ENCODE measurements at regions not wholly inside any gene's neighbourhood (a gene's known extent, or its start where the extent isn't known, plus 50 kb on each side); places are given as distances from the start of the nearest gene placed in this dataset.

- Mint-ChIP-seq H3K36me3 (no peaks in the 10 kb centered on the region), H3K27me3 (ENCODE audit: low read depth in 2 of 2) (no peaks in the 10 kb centered on the region), H3K27ac (no peak overlapping the region), H3K4me3 (no peak overlapping the region), H3K4me1 (no peaks in the 10 kb centered on the region), H3K9me3 (peaks cover 5 to 19% of the 10 kb centered on the region in 2 donors)
- WGBS (ENCODE audit: insufficient coverage) = 16% methylated on average over 2 of the region's 2 CpGs
- Histone ChIP-seq H3K4me1 (ENCODE audit: control insufficient read depth, insufficient read depth, low read length) (no peaks in the 10 kb centered on the region), H3K27ac (ENCODE audit: low read length) (no peak overlapping the region), H3K9me3 (ENCODE audit: control insufficient read depth, insufficient read depth, low read length) (no peaks in the 10 kb centered on the region), H3K4me3 (ENCODE audit: low read length) (no peak overlapping the region), H3K36me3 (ENCODE audit: control insufficient read depth, insufficient read depth, low read length) (no peaks in the 10 kb centered on the region), H3K27me3 (ENCODE audit: control insufficient read depth, insufficient read depth, low read length) (no peaks in the 10 kb centered on the region)
- ATAC-seq = no peak
- no peak for DNase-seq
- TF ChIP-seq, protein P1, sequence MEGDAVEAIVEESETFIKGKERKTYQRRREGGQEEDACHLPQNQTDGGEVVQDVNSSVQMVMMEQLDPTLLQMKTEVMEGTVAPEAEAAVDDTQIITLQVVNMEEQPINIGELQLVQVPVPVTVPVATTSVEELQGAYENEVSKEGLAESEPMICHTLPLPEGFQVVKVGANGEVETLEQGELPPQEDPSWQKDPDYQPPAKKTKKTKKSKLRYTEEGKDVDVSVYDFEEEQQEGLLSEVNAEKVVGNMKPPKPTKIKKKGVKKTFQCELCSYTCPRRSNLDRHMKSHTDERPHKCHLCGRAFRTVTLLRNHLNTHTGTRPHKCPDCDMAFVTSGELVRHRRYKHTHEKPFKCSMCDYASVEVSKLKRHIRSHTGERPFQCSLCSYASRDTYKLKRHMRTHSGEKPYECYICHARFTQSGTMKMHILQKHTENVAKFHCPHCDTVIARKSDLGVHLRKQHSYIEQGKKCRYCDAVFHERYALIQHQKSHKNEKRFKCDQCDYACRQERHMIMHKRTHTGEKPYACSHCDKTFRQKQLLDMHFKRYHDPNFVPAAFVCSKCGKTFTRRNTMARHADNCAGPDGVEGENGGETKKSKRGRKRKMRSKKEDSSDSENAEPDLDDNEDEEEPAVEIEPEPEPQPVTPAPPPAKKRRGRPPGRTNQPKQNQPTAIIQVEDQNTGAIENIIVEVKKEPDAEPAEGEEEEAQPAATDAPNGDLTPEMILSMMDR (IDR thresholded peaks at IDR 0.05) = no peak
- intact Hi-C loops (cut with micrococcal nuclease) = no loop called here
Measured at GRCh38 chr2:155690785-155691184, 641.7 kb downstream of the NR4A2 start.

- H3K4me1 Mint-ChIP-seq = no peaks in the 10 kb centered on the region
- H3K4me3 ChIP-seq (ENCODE audit: low read length) = no peak overlapping the region
- H3K27me3 Mint-ChIP-seq (ENCODE audit: low read depth in 2 of 2) = no peaks in the 10 kb centered on the region
- TF ChIP-seq, protein P1 (IDR thresholded peaks at IDR 0.05) = no peak
- peaks cover 5 to 20% of the 10 kb centered on the region in 2 donors for H3K9me3 Mint-ChIP-seq
- H3K27ac ChIP-seq (ENCODE audit: low read length) = no peak overlapping the region
- no peaks in the 10 kb centered on the region for H3K9me3 ChIP-seq (ENCODE audit: control insufficient read depth, insufficient read depth, low read length)
- no peaks in the 10 kb centered on the region for H3K27me3 ChIP-seq (ENCODE audit: control insufficient read depth, insufficient read depth, low read length)
- no peaks in the 10 kb centered on the region for H3K36me3 ChIP-seq (ENCODE audit: control insufficient read depth, insufficient read depth, low read length)
- no peak overlapping the region for H3K27ac Mint-ChIP-seq
- H3K36me3 Mint-ChIP-seq = no peaks in the 10 kb centered on the region
- no peak for DNase-seq
- H3K4me3 Mint-ChIP-seq = no peak overlapping the region
- H3K4me1 ChIP-seq (ENCODE audit: control insufficient read depth, insufficient read depth, low read length) = no peaks in the 10 kb centered on the region
- ATAC-seq = no peak
- intact Hi-C loops (cut with micrococcal nuclease) = no loop called here
- 89% methylated on average over 2 of the region's 4 CpGs for WGBS (ENCODE audit: insufficient coverage)
Measured at GRCh38 chr2:155689791-155690190, 642.7 kb downstream of the NR4A2 start.

- Histone ChIP-seq H3K4me1 (ENCODE audit: control insufficient read depth, insufficient read depth, low read length) (no peaks in the 10 kb centered on the region), H3K9me3 (ENCODE audit: control insufficient read depth, insufficient read depth, low read length) (no peaks in the 10 kb centered on the region), H3K27me3 (ENCODE audit: control insufficient read depth, insufficient read depth, low read length) (no peaks in the 10 kb centered on the region), H3K4me3 (ENCODE audit: low read length) (no peak overlapping the region), H3K36me3 (ENCODE audit: control insufficient read depth, insufficient read depth, low read length) (no peaks in the 10 kb centered on the region), H3K27ac (ENCODE audit: low read length) (no peak overlapping the region)
- no peak for DNase-seq
- intact Hi-C loops (cut with micrococcal nuclease) = no loop called here
- Mint-ChIP-seq H3K4me1 (no peaks in the 10 kb centered on the region), H3K9me3 (peaks cover 12 to 22% of the 10 kb centered on the region in 2 donors), H3K36me3 (no peaks in the 10 kb centered on the region), H3K27ac (no peak overlapping the region), H3K27me3 (ENCODE audit: low read depth in 2 of 2) (no peaks in the 10 kb centered on the region), H3K4me3 (no peak overlapping the region)
- no peak for ATAC-seq
- TF ChIP-seq, protein P1 (IDR thresholded peaks at IDR 0.05) = no peak
- 74% methylated on average over 1 of the region's 1 CpG for WGBS (ENCODE audit: insufficient coverage)
Measured at GRCh38 chr2:155687181-155687580, 645.3 kb downstream of the NR4A2 start.

- H3K9me3 Mint-ChIP-seq = peaks cover 10 to 21% of the 10 kb centered on the region in 2 donors
- Histone ChIP-seq H3K9me3 (ENCODE audit: control insufficient read depth, insufficient read depth, low read length) (no peaks in the 10 kb centered on the region), H3K36me3 (ENCODE audit: control insufficient read depth, insufficient read depth, low read length) (no peaks in the 10 kb centered on the region), H3K4me1 (ENCODE audit: control insufficient read depth, insufficient read depth, low read length) (no peaks in the 10 kb centered on the region), H3K27me3 (ENCODE audit: control insufficient read depth, insufficient read depth, low read length) (no peaks in the 10 kb centered on the region), H3K27ac (ENCODE audit: low read length) (no peak overlapping the region), H3K4me3 (ENCODE audit: low read length) (no peak overlapping the region)
- TF ChIP-seq, protein P1 (IDR thresholded peaks at IDR 0.05) = no peak
- no peak overlapping the region for H3K4me3 Mint-ChIP-seq
- no CpG with 5 or more reads among the region's 2 CpGs for WGBS (ENCODE audit: insufficient coverage)
- no peaks in the 10 kb centered on the region for H3K4me1 Mint-ChIP-seq
- H3K36me3 Mint-ChIP-seq = no peaks in the 10 kb centered on the region
- H3K27ac Mint-ChIP-seq = no peak overlapping the region
- no peak for DNase-seq
- intact Hi-C loops (cut with micrococcal nuclease) = no loop called here
- no peak for ATAC-seq
- H3K27me3 Mint-ChIP-seq (ENCODE audit: low read depth in 2 of 2) = no peaks in the 10 kb centered on the region
Measured at GRCh38 chr2:155679647-155680046, 652.9 kb downstream of the NR4A2 start.

Data from natural killer cell (primary cell).